Peyer's patch (tissue), 4 donors: ENCODE measurements at regions not wholly inside any gene's neighbourhood (a gene's known extent, or its start where the extent isn't known, plus 50 kb on each side); places are given as distances from the start of the nearest gene placed in this dataset.
"Not testable (repeated sequence)": the region's sequence is repeated elsewhere in the genome, so short reads cannot be mapped to it uniquely, and the experiment has no call there.

ENCODE experiments used
- DNase-seq, 3 donors: peaks; one replicate each; pipeline ENCODE4 v3.0.0-alpha.2; 2017 to 2019
- H3K27ac ChIP-seq, 4 donors: fragments of 200-600 bp; sonication (generic); one replicate each; pipeline ENCODE4 v1.5.1; 2016 to 2019
- H3K27me3 ChIP-seq, 2 donors: fragments of 200-600 bp; sonication (generic); one replicate each; pipeline ENCODE4 v1.5.1; 2019
- H3K36me3 ChIP-seq, 3 donors: fragments of 200-600 bp; sonication (generic); one replicate each; pipeline ENCODE4 v1.5.1; 2016 to 2019
- H3K4me1 ChIP-seq, 4 donors: fragments of 200-600 bp; sonication (generic); one replicate each; pipeline ENCODE4 v1.5.1; 2016 to 2019
- H3K4me3 ChIP-seq, 4 donors: fragments of 200-600 bp; sonication (generic); 1 replicate in 3 of 4; 2 replicates in 1 of 4; pipeline ENCODE4 v1.5.1; 2016 to 2019; ENCODE audit warnings: mild to moderate bottlenecking in 1 of 4
- H3K9me3 ChIP-seq, 4 donors: fragments of 200-600 bp; sonication (generic); one replicate each; pipeline ENCODE4 v1.5.1; 2016 to 2019; ENCODE audit warnings: mild to moderate bottlenecking in 1 of 4
- POLR2A ChIP-seq, 2 donors: fragments of 450-650 bp; IDR thresholded peaks; one replicate each; pipeline ENCODE4 v1.5.1; 2017; ENCODE audit warnings: antibody characterized with exemption in 2 of 2, mild to moderate bottlenecking in 2 of 2, moderate library complexity in 2 of 2
- TF ChIP-seq, protein P1 (sequence below), 6 experiments: fragments of 450-650 bp in 4 of 6; fragments of 200-600 bp in 2 of 6; sonication (generic) in 1 of 6; IDR thresholded peaks; one replicate each; pipeline ENCODE4 v1.5.1; 2017 to 2019; ENCODE audit warnings: antibody characterized with exemption in 6 of 6, mild to moderate bottlenecking in 3 of 6, moderate library complexity in 1 of 6

DNA sequence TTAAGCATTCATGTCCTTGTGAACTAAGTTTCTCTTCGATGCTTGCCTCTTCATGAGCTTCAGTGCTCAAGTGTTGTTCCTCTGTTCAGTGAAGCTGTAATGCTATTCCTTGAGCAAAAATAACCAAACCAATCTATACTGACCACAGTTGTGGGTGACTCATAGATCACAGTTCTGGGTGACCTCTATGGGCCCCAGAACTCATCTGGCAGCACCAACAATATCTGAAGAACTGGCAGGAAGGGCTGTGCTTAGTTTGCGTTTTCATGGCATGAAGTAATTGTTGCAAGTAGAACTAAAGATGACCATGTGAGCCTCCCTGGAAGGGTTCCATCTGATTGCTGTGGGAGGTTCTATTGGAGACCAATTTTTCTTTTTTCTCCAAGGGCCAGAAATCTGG, 106.2 kb downstream of the CCNG2 start:
- no peak for DNase-seq
- H3K4me1 ChIP-seq: no peaks in the 10 kb centered on the region
- H3K36me3 ChIP-seq: no peaks in the 10 kb centered on the region
- no peak for TF ChIP-seq POLR2A (IDR thresholded peaks at IDR 0.05)
- TF ChIP-seq, protein P1, sequence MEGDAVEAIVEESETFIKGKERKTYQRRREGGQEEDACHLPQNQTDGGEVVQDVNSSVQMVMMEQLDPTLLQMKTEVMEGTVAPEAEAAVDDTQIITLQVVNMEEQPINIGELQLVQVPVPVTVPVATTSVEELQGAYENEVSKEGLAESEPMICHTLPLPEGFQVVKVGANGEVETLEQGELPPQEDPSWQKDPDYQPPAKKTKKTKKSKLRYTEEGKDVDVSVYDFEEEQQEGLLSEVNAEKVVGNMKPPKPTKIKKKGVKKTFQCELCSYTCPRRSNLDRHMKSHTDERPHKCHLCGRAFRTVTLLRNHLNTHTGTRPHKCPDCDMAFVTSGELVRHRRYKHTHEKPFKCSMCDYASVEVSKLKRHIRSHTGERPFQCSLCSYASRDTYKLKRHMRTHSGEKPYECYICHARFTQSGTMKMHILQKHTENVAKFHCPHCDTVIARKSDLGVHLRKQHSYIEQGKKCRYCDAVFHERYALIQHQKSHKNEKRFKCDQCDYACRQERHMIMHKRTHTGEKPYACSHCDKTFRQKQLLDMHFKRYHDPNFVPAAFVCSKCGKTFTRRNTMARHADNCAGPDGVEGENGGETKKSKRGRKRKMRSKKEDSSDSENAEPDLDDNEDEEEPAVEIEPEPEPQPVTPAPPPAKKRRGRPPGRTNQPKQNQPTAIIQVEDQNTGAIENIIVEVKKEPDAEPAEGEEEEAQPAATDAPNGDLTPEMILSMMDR (IDR thresholded peaks at IDR 0.05): no peak
- no peaks in the 10 kb centered on the region for H3K27me3 ChIP-seq
- no peak overlapping the region for H3K4me3 ChIP-seq
- H3K27ac ChIP-seq: no peak overlapping the region
- no peaks in the 10 kb centered on the region for H3K9me3 ChIP-seq

DNA sequence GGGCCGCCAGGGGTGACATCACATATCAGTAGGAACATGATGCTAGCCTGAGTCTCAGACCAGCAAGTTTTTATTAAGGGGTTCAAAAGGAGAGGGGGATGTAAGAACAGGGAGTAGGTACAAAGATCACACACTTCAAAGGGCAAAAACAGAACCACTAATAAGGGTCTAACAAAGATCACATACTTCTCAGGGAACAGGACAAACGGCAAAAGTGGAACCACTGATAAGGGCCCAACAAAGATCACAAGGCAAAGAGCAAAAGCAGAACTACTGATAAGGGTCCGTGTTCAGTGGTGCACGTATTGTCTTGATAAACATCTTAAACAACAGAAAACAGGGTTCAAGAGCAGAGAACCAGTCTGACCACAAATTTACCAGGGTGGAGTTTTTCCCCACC, 107.0 kb downstream of the CCNG2 start:
- not testable (repeated sequence) for DNase-seq, H3K9me3 ChIP-seq, H3K27ac ChIP-seq, H3K36me3 ChIP-seq, H3K4me1 ChIP-seq, H3K27me3 ChIP-seq, H3K4me3 ChIP-seq

DNA sequence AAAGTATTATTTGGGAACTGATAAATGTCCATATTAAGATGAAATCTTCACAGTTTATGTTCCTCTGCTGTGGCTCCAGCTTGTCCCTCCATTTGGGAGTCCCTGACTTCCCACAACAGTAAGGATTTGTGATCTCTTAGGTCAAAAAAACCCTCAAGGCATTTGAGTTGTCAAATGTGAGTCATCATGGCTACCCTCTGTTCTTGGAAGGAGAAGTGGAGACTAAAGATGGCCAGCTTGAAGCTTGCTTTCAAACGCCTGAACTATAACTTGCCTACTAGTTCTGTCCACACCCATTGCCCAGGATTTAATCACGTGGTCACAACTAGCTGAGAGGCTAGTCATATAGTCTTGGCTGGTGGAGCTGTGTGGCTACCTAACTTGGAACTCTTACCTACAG, 107.8 kb downstream of the CCNG2 start:
- H3K4me1 ChIP-seq: no peaks in the 10 kb centered on the region
- no peak overlapping the region for H3K27ac ChIP-seq
- no peaks in the 10 kb centered on the region for H3K9me3 ChIP-seq
- H3K27me3 ChIP-seq: no peaks in the 10 kb centered on the region
- DNase-seq: no peak
- no peaks in the 10 kb centered on the region for H3K36me3 ChIP-seq
- no peak for TF ChIP-seq POLR2A (IDR thresholded peaks at IDR 0.05)
- TF ChIP-seq, protein P1 (IDR thresholded peaks at IDR 0.05): no peak
- no peak overlapping the region for H3K4me3 ChIP-seq

DNA sequence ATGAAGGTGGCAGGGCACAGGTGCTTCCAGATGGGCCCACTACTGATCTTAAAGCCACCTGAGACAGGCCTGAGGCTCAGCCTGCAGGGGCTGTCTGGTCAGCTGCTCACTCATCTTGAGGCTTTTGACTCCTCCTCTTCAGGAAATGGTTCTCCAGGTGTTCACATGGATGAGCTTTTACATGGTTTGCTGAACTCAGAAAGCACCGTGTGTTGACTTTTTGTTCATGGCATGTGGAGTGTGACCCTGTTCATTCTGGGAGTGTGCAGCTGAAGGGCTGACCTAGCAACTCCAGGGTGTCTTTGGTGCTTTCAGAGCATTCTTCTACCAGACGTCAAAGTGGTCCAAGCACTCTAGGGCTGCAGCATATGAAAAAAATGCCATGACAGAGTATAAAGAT, 111.1 kb downstream of the CCNG2 start:
- H3K9me3 ChIP-seq: no peaks in the 10 kb centered on the region
- DNase-seq: no peak
- H3K27me3 ChIP-seq: no peaks in the 10 kb centered on the region
- TF ChIP-seq, protein P1 (IDR thresholded peaks at IDR 0.05): no peak
- TF ChIP-seq POLR2A (IDR thresholded peaks at IDR 0.05): no peak
- H3K4me1 ChIP-seq: no peaks in the 10 kb centered on the region
- no peaks in the 10 kb centered on the region for H3K36me3 ChIP-seq
- H3K4me3 ChIP-seq: no peak overlapping the region
- H3K27ac ChIP-seq: no peak overlapping the region

DNA sequence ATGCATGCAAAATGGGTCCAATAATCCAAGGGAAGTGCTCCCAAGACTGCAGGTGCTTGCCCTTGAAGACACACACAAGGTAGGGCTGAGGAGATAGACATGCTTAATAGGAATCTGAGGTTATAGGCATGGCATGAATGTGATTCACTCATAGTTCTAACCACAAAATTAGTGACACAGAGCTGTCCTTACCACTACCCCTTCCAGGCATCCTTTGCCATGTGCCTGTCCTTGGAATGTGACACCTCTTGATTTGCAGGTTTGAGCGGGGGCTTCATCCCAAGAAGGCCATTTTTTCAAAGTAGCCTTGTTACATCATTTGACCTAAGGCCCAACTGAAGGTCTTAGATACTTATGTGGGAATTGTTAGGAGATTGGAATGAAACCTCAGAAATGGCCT, 112.5 kb downstream of the CCNG2 start:
- H3K36me3 ChIP-seq: no peaks in the 10 kb centered on the region
- DNase-seq: no peak
- no peaks in the 10 kb centered on the region for H3K4me1 ChIP-seq
- TF ChIP-seq, protein P1 (IDR thresholded peaks at IDR 0.05): no peak
- no peak for TF ChIP-seq POLR2A (IDR thresholded peaks at IDR 0.05)
- H3K4me3 ChIP-seq: no peak overlapping the region
- no peaks in the 10 kb centered on the region for H3K9me3 ChIP-seq
- H3K27me3 ChIP-seq: no peaks in the 10 kb centered on the region
- no peak overlapping the region for H3K27ac ChIP-seq

DNA sequence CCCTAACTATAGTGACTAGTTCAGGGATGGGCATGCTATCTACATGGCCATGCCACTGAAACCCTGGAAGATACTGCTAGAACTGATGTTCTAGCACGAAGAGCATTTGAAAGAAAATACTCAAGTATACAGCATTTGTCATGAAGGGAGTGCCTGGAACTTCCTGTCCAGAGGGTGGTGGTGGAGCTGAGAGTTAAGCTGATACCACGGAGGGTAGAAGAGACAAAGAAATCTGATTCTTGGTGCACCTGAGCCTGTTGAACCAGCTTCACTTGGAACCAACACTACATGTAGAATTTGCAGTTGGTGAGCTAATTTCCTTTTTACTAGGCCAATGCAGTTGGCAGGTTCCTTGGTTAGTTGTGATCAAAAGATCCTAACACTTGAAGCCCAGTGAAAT, 116.4 kb downstream of the CCNG2 start:
- Histone ChIP-seq H3K4me3 (no peak overlapping the region), H3K27me3 (no peaks in the 10 kb centered on the region), H3K4me1 (no peaks in the 10 kb centered on the region), H3K27ac (no peak overlapping the region), H3K36me3 (no peaks in the 10 kb centered on the region), H3K9me3 (no peaks in the 10 kb centered on the region)
- no peak for DNase-seq
- TF ChIP-seq, protein P1 (IDR thresholded peaks at IDR 0.05): no peak
- TF ChIP-seq POLR2A (IDR thresholded peaks at IDR 0.05): no peak

DNA sequence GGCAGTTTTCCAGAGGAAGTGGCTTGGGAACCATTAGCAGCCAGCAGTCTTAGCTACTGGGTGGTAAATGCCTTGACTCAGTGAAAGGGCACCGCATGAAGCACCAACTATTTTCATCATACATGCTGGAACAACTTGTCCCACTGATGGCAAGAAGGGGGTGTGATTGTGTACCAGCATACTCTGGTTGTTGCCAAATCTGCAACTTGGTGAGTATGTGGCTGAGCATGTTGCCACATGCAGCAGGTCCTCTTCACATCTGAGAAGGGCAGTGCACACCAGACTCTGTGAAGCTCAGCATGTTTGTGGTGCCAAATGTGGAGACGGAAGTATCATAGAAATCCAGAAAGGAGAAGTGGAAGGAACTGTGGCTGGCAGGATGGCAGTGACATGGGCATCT, 122.1 kb downstream of the CCNG2 start:
- H3K27me3 ChIP-seq, H3K4me3 ChIP-seq, DNase-seq, H3K36me3 ChIP-seq, H3K4me1 ChIP-seq, H3K9me3 ChIP-seq, H3K27ac ChIP-seq: not testable (repeated sequence)
